Gastrocnemius medialis (tissue), 4 donors: ENCODE measurements at regions not wholly inside any gene's neighbourhood (a gene's known extent, or its start where the extent isn't known, plus 50 kb on each side); places are given as distances from the start of the nearest gene placed in this dataset.

Experiments used
- ATAC-seq, 2 donors: fragments of 150-250 bp; one replicate each; pipeline ENCODE4 v1.9.1; 2016
- DNase-seq, 2 donors: peaks; one replicate each; pipeline ENCODE4 v3.0.0-alpha.2; 2019
- H3K27ac ChIP-seq, 4 donors: fragments of 200-600 bp; sonication (generic); 1 replicate in 1 of 4; 2 replicates in 3 of 4; pipeline ENCODE4 v1.5.1; 2016 to 2018; ENCODE audit warnings: mild to moderate bottlenecking in 2 of 4, moderate library complexity in 1 of 4
- H3K27me3 ChIP-seq, 3 donors: fragments of 200-600 bp; sonication (generic) in 2 of 3; 1 replicate in 1 of 3; 2 replicates in 2 of 3; pipeline versions ENCODE4 v1.5.1 to v1.6.0; 2016 to 2019; ENCODE audit warnings: mild to moderate bottlenecking in 1 of 3, moderate library complexity in 1 of 3
- H3K36me3 ChIP-seq, 2 donors: fragments of 200-600 bp; sonication (generic) in 1 of 2; one replicate each; pipeline ENCODE4 v1.5.1; 2017 to 2018
- H3K4me1 ChIP-seq, 2 donors: fragments of 200-600 bp; sonication (generic) in 1 of 2; one replicate each; pipeline ENCODE4 v1.5.1; 2016 to 2017; ENCODE audit warnings: mild to moderate bottlenecking in 2 of 2
- H3K4me3 ChIP-seq, 4 donors: fragments of 200-600 bp; sonication (generic) in 3 of 4; 1 replicate in 1 of 4; 2 replicates in 3 of 4; pipeline ENCODE4 v1.5.1; 2016 to 2019; ENCODE audit warnings: mild to moderate bottlenecking in 2 of 4
- H3K9me3 ChIP-seq, 3 donors: fragments of 200-600 bp; sonication (generic) in 2 of 3; 1 replicate in 1 of 3; 2 replicates in 2 of 3; pipeline ENCODE4 v1.5.1; 2016 to 2019
- CTCF ChIP-seq, 5 experiments: fragments of 450-650 bp in 3 of 5; fragments of 200-600 bp in 2 of 5; sonication (generic) in 2 of 5; IDR thresholded peaks in 4 of 5; conservative IDR thresholded peaks in 1 of 5; 1 replicate in 4 of 5; 2 replicates in 1 of 5; pipeline ENCODE4 v1.5.1; 2016 to 2019; ENCODE audit warnings: antibody characterized with exemption in 5 of 5, mild to moderate bottlenecking in 3 of 5, moderate library complexity in 3 of 5
- POLR2A ChIP-seq, 2 donors: fragments of 450-650 bp; IDR thresholded peaks; one replicate each; pipeline ENCODE4 v1.6.1; 2017; ENCODE audit warnings: antibody characterized with exemption in 2 of 2, mild to moderate bottlenecking in 2 of 2, moderate library complexity in 2 of 2
- in situ Hi-C, 4 donors: fragments of 200-750 bp; cut with MboI; loops; one replicate each; pipeline versions ENCODE4 v1.15.0 to v1.8.0; 2017; ENCODE audit warnings: low sequenced_read_pairs in 4 of 4
- intact Hi-C: fragments of 100-400 bp; cut with DNase I; formaldehyde crosslinking; loops from one replicate; pipeline ENCODE4 v1.15.1; 2023; ENCODE audit warnings: low total_unique reads

GRCh38 chr12:116343331-116343884 is 65.9 kb upstream of the MED13L start:
- intact Hi-C loops (no loop called here), in situ Hi-C loops (no loop called here)
- H3K4me1 ChIP-seq, result peaks cover 0 to 9% of the 10 kb centered on the region in 2 donors
- no peak overlapping the region for H3K27ac ChIP-seq
- ATAC-seq, result no peak
- TF ChIP-seq POLR2A (IDR thresholded peaks at IDR 0.05), result no peak
- TF ChIP-seq CTCF (IDR thresholded peaks at IDR 0.05 in 4 of 5, conservative IDR thresholded peaks at IDR 0.05 in 1 of 5), result no peak
- no peaks in the 10 kb centered on the region for H3K36me3 ChIP-seq
- no peaks in the 10 kb centered on the region for H3K9me3 ChIP-seq
- no peak overlapping the region for H3K4me3 ChIP-seq
- no peaks in the 10 kb centered on the region for H3K27me3 ChIP-seq
- no peak for DNase-seq

- Histone ChIP-seq H3K9me3 (no peaks in the 10 kb centered on the region), H3K27ac (no peak overlapping the region), H3K4me3 (no peak overlapping the region), H3K4me1 (peaks cover 0 to 9% of the 10 kb centered on the region in 2 donors), H3K36me3 (no peaks in the 10 kb centered on the region), H3K27me3 (no peaks in the 10 kb centered on the region)
- intact Hi-C loops (no loop called here), in situ Hi-C loops (no loop called here)
- no peak for ATAC-seq
- DNase-seq, result no peak
- TF ChIP-seq POLR2A (IDR thresholded peaks at IDR 0.05) (no peak), CTCF (IDR thresholded peaks at IDR 0.05 in 4 of 5, conservative IDR thresholded peaks at IDR 0.05 in 1 of 5) (no peak)
Observed at GRCh38 chr12:116346222-116346621, 68.7 kb upstream of the MED13L start.

GRCh38 chr12:116346741-116347140 is 69.2 kb upstream of the MED13L start:
- Histone ChIP-seq H3K4me3 (no peak overlapping the region), H3K4me1 (peaks cover 0 to 9% of the 10 kb centered on the region in 2 donors), H3K36me3 (no peaks in the 10 kb centered on the region), H3K27ac (no peak overlapping the region), H3K27me3 (no peaks in the 10 kb centered on the region), H3K9me3 (no peaks in the 10 kb centered on the region)
- in situ Hi-C loops (no loop called here), intact Hi-C loops (no loop called here)
- DNase-seq (no peak), ATAC-seq (peak in 1 of 2 donors; percentile 75)
- TF ChIP-seq POLR2A (IDR thresholded peaks at IDR 0.05) (no peak), CTCF (IDR thresholded peaks at IDR 0.05 in 4 of 5, conservative IDR thresholded peaks at IDR 0.05 in 1 of 5) (no peak)

- Histone ChIP-seq H3K36me3 (no peaks in the 10 kb centered on the region), H3K4me1 (peaks cover 0 to 9% of the 10 kb centered on the region in 2 donors), H3K4me3 (no peak overlapping the region), H3K9me3 (no peaks in the 10 kb centered on the region), H3K27me3 (no peaks in the 10 kb centered on the region), H3K27ac (no peak overlapping the region)
- DNase-seq (no peak), ATAC-seq (no peak)
- intact Hi-C loops (no loop called here), in situ Hi-C loops (no loop called here)
- no peak for TF ChIP-seq POLR2A (IDR thresholded peaks at IDR 0.05)
- no peak for TF ChIP-seq CTCF (IDR thresholded peaks at IDR 0.05 in 4 of 5, conservative IDR thresholded peaks at IDR 0.05 in 1 of 5)
Observed at GRCh38 chr12:116347265-116347664, 69.8 kb upstream of the MED13L start.

- intact Hi-C loops (no loop called here), in situ Hi-C loops (no loop called here)
- Histone ChIP-seq H3K27me3 (no peaks in the 10 kb centered on the region), H3K27ac (no peak overlapping the region), H3K36me3 (no peaks in the 10 kb centered on the region), H3K4me3 (no peak overlapping the region), H3K4me1 (no peaks in the 10 kb centered on the region), H3K9me3 (no peaks in the 10 kb centered on the region)
- ATAC-seq (no peak), DNase-seq (no peak)
- TF ChIP-seq CTCF (IDR thresholded peaks at IDR 0.05 in 4 of 5, conservative IDR thresholded peaks at IDR 0.05 in 1 of 5) (no peak), POLR2A (IDR thresholded peaks at IDR 0.05) (no peak)
Observed at GRCh38 chr12:116352315-116352835, 74.9 kb upstream of the MED13L start.
